ENCODE measurements at regions not wholly inside any gene's neighbourhood (a gene's known extent, or its start where the extent isn't known, plus 50 kb on each side); places are given as distances from the start of the nearest gene placed in this dataset.

DNA sequence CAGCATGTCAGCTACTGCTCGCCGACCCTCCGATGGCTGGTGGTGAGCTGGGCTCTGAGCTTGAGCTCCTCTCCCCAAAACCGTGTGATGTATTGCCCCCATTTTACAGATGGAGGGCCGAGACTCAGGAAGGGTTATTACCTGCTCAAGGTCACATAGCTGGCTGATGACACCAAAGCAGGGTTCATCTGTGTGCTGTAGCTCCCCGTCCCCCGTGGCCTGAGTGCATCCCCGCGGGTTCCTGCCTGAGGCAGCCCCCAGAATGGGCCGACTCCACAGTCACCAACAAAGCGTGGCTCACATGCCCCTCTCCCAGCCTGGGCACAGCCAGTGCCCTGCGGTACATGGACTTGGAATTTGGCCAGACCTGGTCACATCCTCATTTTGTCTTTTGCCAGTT lies 198.6 kb downstream of the TFCP2L1 start:
- no peak for DNase-seq

DNA sequence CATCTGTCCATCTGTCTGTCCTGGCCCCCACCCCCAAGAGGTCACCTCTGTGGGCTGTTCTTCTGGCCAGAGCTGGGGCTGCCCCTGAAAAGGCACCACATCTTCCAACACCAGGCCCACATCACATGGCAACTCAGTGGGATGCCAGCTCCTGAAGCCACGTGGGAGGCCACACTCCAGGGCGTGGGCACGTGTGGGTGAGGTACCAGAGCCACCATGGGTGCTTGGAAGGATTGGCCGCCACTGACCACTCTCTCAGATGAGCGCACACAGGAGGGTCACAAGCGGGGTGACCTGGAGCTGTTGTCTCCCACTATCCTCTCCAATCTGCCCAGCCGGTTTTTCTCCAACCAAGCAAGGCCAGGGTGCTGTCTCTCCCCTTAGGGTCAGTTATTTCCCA lies 197.9 kb downstream of the TFCP2L1 start:
- DNase-seq, result no peak

DNA sequence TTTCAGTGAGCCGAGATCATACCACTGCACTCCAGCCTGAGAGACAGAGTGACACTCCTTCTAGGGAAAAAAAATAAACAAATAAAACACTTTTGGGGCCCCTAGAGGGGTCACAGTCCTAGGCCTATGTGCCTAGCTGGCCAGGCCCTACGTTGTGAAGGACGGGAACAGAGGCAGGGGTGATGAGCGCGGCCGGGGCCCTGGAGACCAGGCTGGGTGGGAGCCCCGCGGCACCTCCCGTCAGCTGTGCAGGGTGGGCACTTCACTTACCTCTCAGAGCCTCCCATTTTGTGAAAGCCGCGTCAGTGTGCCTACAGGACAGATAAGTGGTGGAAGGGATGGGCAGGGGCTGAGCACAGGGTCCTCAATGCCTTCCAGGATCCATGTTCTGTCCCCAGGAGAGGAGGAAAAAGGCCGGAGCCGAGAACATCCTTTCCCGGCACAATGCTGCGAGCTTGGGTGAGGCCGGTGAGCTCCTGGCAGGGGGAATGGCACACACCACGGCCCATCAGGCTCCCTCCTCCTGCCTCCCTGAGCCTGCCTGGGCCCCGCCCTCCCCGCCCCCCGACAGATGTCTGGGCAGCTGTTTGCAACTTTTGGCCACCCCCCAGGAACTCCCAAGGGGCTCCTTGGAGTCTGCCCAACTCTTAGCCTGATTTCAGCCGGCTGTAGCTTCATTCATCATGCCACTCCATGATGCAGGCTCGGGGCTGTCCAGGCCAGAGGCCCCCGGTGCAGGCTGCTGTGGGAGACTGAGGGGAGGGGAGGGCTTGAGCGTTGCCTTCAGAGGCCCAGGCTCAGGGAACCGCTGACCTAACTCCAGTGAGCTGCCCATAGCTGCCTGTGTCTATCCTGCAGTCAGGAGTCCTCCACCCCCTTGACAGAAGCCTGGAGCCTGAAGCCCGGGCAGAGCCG lies 196.5 kb downstream of the TFCP2L1 start:
- DNase-seq, result peak; percentile 93

DNA sequence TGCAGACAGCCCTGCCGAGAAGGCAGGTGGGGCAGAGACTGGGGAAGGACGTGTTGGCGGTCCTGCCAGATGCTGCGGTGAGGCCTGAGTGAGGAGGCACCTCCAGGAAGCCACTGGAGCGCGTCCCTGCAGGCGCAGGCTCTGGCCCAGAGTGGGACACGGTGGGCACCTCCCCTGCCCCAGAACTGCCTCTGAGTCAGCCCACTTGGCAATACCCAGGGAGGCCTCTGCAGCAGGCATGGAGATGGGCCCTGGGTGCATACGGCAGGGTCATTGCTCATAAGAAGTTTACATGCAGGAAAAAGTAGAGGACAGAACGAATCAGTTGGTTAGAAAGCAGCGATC lies 195.9 kb downstream of the TFCP2L1 start:
- DNase-seq, result no peak

DNA sequence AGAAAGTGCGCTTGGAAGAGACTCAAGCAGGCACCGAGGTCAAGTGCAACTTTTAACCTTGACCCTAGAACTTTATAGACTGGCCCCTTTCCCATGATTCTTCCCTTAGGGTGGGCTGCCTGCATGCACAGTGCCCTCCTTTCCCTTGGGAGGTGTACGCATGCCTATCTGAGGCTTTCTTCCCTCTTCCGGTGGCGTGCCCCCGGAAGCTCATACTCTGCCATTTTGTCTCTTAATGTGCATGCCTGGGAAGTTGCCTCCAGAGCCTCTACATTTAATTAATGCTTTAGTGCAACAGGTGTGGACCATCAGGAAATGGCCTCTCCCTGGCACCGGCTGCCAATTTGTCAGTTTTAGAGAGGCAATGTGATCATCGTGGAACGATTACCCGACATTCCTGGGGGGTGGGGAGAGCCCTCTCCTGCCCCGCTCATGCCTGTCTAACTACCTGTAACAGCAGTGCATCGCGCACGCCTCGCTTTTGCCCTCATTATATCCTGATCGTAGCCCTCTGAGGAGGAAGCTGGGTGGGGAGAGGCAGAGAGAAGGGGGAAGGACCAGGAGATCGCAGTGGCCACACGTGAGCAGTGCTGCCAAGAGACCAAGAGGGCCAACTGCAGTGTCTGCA lies 194.8 kb downstream of the TFCP2L1 start:
- DNase-seq, result no peak

DNA sequence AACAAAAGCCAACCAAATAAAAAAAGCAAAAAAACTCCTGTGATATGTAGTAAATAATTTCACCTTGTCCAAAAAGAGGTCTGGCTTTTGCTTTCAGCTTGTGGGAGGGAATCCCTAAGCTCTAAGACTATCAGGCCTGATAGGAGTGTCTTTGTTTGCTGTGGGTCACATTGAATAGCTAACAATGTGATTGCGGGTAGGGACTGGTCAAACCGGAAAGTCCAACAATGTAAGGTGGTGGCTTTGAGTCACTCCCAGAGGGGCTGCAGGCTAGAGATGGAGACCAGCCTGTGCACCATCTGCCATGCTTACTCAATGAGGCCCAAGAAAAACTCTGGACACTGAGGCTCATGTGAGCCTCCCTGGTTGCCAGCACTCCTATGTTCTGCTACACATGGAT lies 192.9 kb downstream of the TFCP2L1 start:
- DNase-seq, result no peak

DNA sequence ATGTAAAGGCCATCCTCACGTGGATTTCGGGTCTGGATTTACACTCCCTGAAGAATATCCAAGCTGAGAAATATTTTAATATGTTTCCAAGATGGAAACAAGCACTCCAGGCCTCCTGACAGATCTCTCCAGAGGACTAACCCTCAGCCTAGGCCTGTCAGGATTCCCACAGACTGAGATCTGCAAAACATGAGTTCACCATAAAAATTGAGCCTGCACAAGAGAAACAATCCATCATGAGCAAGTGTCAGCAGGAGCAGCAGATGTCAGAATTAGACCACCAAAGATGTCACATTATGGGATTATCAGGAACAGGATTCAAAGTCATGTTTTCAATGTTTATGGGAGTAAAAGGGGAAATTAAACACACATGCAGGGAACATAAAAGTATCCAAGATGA lies 191.3 kb downstream of the TFCP2L1 start:
- DNase-seq, result peak; percentile 32

DNA sequence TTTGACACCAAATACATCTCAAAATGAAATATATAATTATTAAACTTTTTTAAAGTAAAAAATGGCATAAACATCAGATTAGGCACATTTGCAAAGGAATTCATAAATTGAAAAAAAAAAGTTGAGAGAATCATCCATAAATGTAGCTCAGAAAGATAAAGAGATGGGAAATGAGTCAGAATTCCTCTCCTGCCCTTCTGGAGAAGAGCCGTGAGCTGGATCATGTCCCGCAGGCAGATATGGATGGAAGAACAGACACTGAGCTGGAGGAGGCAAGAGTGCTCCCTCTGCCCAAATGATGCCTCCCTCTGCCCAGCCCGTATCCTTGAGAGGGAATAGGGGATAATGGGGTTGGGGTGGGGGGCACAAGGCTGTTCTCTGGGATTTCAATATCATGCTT lies 190.9 kb downstream of the TFCP2L1 start:
- DNase-seq, result no peak

DNA sequence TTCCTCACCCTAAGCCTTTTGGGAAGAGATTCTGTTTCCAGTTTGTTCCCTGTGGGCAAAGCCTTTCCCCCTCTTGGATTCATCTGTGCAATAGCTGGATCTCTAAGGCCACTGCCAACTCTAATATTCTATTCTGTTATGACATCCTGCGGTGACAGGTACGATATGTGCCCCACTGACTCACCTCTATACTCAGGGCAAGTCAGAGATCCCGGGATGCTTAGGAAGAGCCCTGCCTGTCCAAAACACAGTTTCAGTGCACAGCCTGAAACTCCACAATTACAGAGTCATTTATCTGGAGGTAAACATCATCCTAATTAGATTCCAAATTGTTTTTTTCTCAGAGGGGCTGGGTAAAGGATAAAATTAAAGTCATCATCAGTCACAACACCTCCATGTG lies 190.2 kb downstream of the TFCP2L1 start:
- DNase-seq, result no peak

DNA sequence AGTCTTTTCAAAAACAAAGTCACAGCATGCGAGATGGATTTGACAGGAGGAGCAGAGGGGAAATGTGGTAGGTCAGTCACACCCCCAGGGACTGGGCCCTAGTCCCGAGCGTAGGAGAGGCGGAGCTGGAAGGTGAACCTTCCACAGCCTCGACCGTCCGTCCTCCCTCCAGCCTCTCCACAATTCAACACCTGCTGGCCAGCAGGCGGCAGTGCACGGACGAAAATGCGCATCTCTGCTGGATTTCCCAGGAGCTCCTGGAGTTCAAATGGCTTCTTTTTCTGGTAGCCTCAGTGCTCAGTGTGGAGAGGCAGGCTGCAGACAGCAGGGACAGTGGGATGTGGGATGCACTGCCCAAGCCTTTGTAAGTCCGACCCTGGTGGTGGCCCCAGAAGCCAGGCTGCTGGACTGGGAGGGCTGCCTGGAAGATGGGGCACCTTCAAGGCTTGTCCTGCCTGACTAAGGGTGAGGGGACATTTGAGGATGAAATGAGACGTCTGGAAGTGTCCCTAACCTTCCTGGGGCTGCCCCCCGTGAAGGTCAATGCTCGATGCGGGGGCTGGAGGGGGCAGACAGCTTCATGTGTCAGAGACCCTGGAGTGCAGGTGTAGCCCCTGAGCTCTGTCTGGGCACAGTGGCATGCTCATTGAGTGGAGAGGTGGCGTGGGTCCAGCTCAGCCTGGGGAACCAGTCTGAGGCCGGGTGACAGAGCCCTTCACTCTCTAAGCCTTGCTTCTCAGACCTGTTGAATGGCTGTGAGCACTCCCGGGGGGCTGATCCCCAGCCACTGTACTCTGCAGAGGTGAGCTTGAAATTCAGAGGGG lies 189.5 kb downstream of the TFCP2L1 start:
- no peak for DNase-seq

DNA sequence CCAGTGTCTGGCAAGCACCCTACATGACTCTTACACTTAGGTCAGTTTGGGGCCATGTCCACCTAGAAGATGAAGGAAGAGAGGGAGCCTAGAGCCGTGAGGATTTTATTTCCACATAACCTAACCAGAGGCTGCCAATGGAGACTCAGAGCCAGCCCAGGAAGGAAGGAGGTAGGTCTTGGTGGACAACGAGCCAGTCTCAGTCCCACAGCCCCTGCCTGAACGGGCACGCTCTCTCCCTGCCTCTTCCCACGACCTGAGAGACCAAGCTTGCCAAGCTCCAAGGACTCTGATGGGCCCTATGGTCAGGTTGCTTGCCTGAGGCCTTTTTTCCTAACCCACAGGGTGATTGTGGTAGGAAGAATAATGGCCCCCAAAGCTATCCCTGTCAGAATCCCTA lies 188.4 kb downstream of the TFCP2L1 start:
- DNase-seq, result no peak

DNA sequence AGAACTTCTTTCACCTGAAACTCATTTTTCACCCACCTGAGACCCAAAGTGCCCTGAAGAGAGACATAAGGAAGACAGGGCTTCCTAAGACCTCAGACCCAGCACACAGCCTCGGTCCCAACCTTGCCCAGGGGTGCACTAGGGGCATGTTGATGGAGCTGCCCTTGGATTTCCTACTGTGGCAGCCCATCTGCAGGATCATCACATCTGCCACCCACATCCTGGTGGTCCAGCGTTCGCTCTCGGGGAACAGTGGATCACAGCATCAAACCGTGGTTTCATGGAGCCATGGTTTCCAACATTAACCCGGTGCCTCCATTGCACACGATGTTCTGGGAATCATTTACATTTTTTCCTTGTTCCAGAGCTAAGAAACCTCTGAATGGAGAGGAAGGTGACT lies 186.4 kb downstream of the TFCP2L1 start:
- DNase-seq, result no peak

DNA sequence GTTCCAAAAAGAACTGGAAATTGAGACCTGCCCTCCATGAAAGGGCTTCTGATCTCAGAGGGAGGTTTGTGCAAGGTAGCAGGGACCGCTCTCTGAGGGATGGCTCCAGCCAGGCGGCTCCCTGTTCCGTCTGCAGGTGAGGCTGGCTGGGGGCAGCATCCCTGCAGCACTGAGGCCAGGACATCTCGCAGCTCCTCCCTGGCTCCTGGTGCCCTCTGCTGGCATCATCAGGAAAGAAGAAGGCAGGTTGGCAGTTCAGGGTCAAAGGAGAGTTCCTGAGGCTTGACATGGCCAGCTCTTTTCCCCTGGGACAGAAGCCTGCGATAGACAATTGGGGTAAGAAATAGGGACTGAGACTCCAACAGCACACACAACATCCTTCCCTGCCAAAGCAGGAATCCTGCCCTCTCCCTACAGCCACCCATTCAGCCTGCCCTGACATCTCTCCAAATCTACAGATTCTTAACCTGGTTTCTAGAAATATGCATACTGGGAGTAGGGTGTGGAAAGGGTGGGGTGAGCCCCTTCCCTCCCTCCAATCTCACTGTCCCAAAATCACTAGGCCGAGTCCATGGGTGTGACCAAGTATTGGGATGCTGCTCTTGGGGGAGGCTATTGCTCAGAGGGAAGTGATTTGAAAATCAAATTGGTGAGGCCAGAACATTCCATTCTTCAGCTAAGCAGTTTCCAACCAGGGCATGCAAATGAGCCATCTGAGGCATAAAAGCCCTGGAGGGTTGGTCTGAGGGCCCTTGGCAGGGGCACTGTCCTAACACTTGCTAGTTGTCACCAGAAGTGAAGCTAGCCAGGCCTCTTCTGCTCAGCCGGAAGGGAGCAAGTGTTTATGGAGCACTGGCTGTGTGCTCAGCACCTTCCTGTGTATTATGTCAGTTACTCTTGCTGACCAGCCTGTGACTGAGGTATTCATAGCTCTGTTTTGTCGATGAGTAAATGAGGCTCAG lies 185.4 kb downstream of the TFCP2L1 start:
- DNase-seq, result peak; percentile 19

DNA sequence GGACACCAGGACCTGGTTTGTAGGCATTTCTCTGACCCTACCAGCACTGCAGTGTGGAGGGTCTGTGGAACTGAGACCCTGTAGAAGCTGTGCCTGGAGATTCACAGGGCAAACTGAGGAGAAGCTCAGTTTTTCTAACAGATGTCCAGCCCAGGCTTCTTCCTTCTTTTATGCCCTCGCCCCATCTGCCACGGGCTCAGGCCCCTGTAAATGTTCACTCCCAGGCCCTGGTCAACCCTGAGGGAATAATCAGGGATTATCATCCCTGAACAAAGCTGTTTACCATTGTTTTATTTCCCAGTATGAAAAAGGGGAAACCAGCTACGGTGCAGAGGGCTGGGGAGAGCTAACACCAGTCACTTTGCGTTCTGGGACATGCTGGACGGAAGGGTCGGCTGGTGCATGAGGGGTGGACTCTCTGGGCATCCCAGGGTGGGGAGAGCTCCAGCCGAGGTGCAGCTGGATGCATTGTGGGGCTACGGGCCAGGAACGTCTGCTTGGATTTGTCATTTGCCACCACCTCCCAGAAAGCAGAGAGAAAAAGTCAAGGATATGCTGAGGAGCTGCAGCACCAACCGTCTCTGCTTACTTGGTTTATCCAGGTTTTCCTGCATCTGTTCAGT lies 183.8 kb downstream of the TFCP2L1 start:
- DNase-seq, result no peak

DNA sequence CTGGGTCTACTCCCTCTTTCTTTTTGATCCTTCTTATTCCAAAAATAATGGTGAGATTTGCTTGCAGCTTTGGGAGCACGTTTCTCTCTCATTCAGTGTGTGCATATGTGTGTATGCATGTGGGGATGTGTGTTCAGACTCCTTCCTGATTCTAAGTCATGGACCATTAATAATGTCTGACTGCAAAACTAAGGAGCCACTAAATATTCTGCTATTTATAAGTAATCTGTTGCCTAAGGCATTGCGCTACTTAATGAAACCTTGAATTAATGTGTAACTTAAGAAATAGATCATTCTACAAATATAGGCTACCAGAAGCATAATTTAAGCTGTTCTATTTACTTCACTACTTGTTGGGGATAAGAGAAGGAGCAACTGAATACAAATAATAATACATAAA lies 182.1 kb downstream of the TFCP2L1 start:
- no peak for DNase-seq

DNA sequence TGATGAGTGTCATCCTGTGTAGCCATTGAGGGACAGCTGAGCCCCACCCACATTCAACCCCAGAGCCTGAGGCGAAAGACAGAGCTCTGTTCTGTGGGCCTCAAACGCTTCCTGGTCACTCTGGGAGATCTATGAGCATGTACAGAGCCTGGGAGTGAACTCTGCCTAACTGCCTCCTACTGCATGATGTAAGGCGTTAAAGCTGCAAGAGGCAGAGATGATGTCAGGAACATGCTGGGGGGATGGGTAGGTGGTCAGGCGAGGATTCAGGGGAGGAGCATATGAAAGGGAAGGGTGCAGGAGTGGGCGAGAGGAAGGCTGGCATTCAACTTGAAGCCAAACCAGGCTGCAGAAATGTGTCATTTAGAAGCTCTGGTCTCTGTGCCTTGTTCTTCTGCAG lies 181.0 kb downstream of the TFCP2L1 start:
- DNase-seq, result no peak

DNA sequence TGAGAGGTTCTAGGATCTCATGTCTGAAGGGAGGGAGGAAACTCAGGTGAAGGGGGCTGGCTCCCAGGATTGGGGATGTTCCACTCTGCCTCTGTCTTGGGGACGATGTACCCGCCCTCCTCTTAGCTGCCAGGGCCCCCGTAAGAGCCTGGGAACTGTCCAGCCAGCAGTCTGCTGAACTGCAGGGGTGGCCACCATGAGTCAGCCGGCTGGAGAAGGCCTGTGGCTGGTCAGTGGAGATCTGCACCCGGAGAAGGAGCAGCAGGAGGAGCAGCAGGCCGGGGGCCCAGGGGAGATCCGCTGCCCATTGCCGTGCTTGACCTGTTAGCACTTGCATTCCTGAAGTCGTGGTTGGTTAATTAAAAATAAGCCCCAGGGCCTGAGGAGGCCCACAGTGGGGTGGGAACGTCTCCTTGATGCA lies 180.3 kb downstream of the TFCP2L1 start:
- DNase-seq, result no peak

DNA sequence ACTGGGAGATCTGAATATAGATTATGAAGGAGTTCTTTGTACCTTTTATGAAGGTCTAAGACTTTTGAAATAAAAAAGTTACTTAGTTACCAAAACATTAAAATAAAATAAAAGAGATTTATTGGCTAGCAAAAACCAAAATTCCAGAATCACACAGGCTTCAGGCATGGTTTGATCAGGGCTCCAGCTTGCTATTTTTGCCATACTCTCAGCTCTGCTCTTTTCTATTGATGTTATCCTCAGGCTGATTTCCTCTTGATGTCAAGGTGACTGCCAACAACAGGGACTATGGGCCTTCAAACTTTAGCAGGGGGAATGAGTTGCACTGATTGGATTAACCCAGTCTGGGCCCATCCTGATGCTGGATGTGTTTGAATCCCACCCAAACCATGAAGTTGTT lies 174.1 kb downstream of the TFCP2L1 start:
- no peak for DNase-seq

DNA sequence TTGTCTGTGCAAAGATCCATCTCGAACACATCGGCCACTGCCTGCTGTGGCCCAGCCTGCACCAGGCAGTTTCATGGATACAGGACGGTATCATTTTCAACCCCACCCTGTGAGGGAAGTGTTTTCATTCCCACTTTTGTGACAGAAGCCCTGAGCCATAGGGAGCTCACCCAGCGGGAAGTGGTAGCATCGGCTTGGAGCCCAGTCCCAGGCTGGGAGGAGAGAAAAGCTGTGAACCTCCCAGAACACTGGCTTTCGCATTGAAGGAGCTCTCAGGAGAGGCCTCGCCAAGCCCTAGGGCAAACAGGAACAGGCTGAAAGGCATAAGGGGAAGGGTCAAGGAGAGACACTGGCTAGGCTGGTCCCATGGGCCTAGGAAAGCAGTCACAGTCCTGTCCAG lies 166.1 kb downstream of the TFCP2L1 start:
- DNase-seq, result no peak

DNA sequence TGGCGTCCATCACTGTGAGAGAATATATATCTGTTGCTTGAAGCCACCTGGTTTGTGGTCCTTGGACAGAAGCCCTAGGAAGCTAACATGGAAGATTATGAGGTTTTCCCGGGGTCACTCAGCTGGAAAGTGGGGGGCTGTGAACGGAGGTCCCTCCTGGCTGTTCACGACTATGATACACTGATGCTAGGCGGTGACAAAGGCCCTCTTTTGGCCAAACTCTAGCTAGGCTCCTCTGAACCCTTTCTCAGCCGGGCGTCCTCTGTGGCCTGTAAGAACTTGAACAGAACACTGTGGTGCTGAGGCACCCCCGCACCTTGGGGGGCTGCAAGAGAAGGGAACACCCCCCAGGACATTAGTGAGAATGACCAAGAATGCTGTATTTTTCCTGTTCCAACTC lies 164.6 kb downstream of the TFCP2L1 start:
- DNase-seq, result no peak

DNA sequence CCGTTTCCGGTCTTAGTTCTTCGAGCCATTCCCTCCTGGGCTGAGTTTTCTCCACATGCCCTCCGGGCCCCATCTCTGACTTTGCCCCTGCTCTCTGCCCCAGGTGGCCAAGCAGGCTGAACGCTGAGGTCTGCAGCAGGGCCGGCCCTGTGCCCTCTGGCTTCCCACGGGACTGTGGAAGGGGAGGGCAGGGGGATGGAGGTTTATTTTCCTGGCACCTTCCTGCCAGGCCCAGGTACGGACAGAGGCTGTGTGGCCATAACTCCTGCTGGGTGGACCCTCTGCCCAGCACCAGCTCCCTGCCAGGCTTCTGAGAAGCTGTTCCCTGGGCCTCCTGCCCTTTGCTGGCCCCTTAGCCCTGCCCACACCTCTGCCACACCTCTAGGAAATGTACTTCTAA lies 164.0 kb downstream of the TFCP2L1 start:
- DNase-seq, result no peak

DNA sequence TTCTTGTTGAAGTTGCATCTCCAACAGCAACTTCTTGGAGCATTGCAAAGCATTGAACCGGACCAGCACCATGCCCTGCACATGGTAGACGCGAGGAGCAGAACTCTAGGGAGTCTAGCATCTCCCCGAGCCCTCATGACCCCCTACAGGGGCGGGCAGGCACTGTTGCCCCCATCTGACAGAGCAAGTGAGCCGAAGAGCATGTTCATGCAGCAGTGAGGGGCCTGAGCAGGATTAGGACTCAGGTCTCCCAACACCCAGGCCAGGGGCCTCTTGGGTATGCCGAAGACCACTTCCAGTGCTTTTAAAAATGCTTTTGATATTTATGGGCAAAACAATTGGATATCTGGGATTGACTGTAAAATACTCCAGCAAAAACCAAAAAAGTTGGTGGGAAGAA lies 163.3 kb downstream of the TFCP2L1 start:
- no peak for DNase-seq

Data from NCI-H2171 treated with DMSO at 0.1 percent for 48 hours (cell line).